ENCODE measurements at regions not wholly inside any gene's neighbourhood (a gene's known extent, or its start where the extent isn't known, plus 50 kb on each side); places are given as distances from the start of the nearest gene placed in this dataset.

DNA sequence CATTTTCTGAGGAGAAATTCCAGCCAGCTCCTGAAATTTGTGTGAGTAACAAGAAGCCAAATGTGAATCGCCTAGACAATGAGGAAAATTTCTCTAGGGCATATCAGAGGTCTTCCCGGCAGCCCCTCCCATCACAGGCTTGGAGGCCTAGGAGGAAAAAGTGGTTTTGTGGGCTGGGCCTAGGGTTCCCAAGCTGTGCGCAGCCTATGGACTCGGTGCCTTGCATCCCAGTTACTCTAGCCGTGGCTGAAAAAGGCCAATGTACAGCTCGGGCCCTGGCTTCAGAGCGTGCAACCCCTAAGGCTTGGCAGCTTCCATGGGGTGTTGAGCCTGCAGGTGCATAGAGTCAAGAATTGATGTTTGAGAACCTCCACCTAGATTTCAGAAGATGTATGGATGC is 556.2 kb upstream of the DSEL start:
- TF ChIP-seq, protein P1, sequence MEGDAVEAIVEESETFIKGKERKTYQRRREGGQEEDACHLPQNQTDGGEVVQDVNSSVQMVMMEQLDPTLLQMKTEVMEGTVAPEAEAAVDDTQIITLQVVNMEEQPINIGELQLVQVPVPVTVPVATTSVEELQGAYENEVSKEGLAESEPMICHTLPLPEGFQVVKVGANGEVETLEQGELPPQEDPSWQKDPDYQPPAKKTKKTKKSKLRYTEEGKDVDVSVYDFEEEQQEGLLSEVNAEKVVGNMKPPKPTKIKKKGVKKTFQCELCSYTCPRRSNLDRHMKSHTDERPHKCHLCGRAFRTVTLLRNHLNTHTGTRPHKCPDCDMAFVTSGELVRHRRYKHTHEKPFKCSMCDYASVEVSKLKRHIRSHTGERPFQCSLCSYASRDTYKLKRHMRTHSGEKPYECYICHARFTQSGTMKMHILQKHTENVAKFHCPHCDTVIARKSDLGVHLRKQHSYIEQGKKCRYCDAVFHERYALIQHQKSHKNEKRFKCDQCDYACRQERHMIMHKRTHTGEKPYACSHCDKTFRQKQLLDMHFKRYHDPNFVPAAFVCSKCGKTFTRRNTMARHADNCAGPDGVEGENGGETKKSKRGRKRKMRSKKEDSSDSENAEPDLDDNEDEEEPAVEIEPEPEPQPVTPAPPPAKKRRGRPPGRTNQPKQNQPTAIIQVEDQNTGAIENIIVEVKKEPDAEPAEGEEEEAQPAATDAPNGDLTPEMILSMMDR (conservative IDR thresholded peaks at IDR 0.05): no peak
- H3K27ac ChIP-seq: no peak overlapping the region

DNA sequence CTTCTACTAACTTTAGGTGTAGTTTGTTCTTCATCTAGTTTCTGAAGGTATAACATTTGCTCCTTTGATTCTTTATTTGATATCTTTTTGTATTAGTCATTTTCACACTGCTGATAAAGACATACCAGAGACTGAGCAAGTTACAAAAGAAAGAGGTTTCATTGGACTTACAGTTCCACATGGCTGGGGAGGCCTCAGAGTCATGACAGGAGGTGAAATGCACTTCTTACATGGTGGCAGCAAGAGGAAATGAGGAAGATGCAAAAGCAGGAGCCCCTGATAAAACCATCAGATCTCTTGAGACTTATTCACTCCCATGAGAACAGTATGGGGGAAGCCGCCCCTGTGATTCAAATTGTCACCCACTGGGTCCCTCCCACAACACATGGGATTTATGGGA is 544.4 kb upstream of the DSEL start:
- TF ChIP-seq, protein P1 (conservative IDR thresholded peaks at IDR 0.05): no peak
- no peak overlapping the region for H3K27ac ChIP-seq

DNA sequence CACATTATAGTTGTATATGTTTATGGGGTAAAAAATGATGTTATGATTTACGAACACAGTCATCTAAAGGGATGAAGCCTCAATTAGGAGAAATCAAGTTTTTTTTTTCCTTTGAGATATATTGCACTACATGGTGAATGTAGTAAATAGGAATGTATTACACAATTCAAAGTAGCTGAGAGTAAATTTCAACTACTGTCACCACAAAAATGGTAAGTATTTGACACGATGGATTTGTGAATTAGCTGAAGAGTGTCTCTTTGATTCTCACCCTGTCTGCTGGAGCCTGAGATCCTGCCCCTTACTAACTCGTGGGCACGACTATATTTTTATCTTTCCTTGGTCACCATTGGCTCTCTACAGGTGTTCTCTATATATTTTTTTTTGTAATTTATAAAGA is 540.4 kb upstream of the DSEL start:
- no peak overlapping the region for H3K27ac ChIP-seq
- TF ChIP-seq, protein P1 (conservative IDR thresholded peaks at IDR 0.05): no peak

DNA sequence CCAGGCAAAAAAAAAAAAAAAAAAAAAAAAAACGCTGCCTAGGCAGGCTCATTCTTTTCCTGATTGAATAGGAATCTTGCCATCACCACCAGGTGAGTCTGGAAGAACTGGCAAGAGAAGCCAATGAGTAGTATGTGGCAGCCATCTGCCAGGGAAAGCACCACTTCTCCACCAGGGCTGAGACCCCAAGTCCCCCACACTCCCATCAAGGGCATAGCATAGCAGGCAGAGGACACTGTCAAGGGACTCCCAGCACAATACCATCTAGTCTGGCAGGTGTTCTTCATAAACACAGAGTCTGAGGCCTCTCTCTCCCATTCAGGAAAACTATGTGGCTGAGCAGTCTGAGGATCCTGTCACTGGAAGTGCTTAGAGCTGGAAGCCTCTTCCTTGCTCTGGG is 538.1 kb upstream of the DSEL start:
- TF ChIP-seq, protein P1 (conservative IDR thresholded peaks at IDR 0.05): no peak
- H3K27ac ChIP-seq: no peak overlapping the region

DNA sequence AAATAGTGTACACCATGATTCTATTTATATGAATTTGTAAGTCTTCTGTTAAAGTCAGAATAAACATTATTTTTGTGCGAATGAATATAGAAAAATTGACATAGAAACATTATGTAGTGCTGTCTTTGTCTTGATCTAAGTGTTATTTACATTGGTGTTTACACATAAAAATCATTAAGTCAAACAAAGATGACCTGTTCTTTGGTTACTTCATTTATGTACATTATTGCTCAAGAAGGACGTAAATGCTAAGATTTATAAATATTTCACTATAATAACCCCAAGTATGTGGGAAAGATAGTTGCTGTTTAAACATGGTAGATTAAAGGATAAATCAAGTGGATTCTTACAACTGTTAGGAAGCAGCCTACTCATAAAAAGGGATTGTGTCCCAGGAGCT is 536.8 kb upstream of the DSEL start:
- TF ChIP-seq, protein P1 (conservative IDR thresholded peaks at IDR 0.05): no peak
- no peak overlapping the region for H3K27ac ChIP-seq

DNA sequence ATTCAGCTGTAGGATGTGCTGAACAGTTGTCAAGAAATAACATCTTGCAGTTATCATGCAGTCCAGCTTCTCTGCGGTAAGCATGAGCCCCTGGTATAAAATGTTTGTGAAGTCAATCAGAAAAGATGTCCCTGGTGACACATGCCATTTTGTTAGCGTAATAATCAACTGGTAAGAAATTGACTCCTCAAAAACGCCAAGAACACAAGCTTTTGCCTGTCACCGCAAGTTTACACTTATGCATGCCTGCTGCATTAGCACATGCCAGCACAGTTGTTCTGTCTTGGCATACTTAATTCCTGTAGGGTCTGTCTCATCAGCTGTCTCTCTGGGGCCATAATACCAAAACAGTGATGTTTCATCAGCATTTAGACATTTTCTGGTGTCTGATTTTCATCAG is 524.8 kb upstream of the DSEL start:
- no peak overlapping the region for H3K27ac ChIP-seq
- TF ChIP-seq, protein P1 (conservative IDR thresholded peaks at IDR 0.05): no peak

DNA sequence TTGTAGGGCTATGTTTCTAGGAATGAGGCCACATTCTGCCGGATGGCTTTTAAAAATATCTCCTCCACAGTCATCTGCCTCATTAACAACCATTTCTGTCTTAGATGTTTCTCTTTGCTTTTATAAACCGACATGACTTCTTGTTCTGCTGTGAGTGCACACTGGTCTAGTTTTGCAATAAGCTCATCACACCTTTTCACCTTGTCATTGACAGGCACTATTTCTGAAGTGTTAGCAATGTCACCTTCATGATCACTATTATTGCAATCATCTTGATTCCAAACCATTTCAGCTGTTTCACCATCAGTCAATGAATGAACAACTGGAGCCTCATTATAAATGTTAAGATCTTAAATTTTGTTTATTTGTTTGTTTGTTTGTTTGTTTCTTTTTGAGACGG is 523.7 kb upstream of the DSEL start:
- TF ChIP-seq, protein P1 (conservative IDR thresholded peaks at IDR 0.05): no peak
- H3K27ac ChIP-seq: no peak overlapping the region
